ENCODE measurements at regions not wholly inside any gene's neighbourhood (a gene's known extent, or its start where the extent isn't known, plus 50 kb on each side); places are given as distances from the start of the nearest gene placed in this dataset.

GRCh38 chr6:163866192-163866591 lies 451.7 kb downstream of the QKI start:
- WGBS (ENCODE audit: insufficient coverage, low coverage, missing lambda C conversion rate) = 11% methylated on average over 9 of the region's 9 CpGs
- Histone ChIP-seq H3K4me3 (no peak overlapping the region), H3K4me2 (ENCODE audit: insufficient read depth, low read length) (peak overlapping the region; percentile 38; the same call in 1 of the 2 replicates), H3K27me3 (ENCODE audit: control insufficient read depth in 2 of 2, insufficient read depth in 2 of 2, low read length in 2 of 2) (peaks cover 8 to 46% of the 10 kb centered on the region in 2 experiments; a peak in 4 of 5 replicates), H3K4me1 (replicated peaks in 1 of 2; ENCODE audit: control insufficient read depth in 2 of 2, insufficient read depth in 2 of 2, low read length in 2 of 2) (peaks cover 10 to 11% of the 10 kb centered on the region in 2 experiments; a peak in 4 of 5 replicates), H3K9ac (ENCODE audit: insufficient read depth in 1 of 2, low read depth in 2 of 2, low read length in 2 of 2) (no peak overlapping the region), H3K9me1 (ENCODE audit: control insufficient read depth, insufficient read depth, low read length) (peaks cover 4% of the 10 kb centered on the region), H2AFZ (ENCODE audit: low read depth, low read length) (peak overlapping the region; percentile 41; the same call in 1 of the 2 replicates), H3K36me3 (ENCODE audit: control insufficient read depth, insufficient read depth, low read length) (no peaks in the 10 kb centered on the region), H3K79me2 (ENCODE audit: control insufficient read depth, insufficient read depth, low read length) (no peaks in the 10 kb centered on the region), H4K20me1 (replicated peaks; ENCODE audit: control insufficient read depth, insufficient read depth, low read length) (no peaks in the 10 kb centered on the region), H3K27ac (ENCODE audit: extremely low read depth, low read depth, low read length) (no peak overlapping the region; the same call in 2 of the 3 replicates), H3K9me3 (replicated peaks; ENCODE audit: control insufficient read depth, insufficient read depth, low read depth, low read length) (no peaks in the 10 kb centered on the region)
- FAIRE-seq (no peak), DNase-seq (ENCODE audit: extremely low read depth in 1 of 4, low spot score in 3 of 4) (peak in 2 of 4 experiments; percentile 16 to 33), ATAC-seq (peak; percentile 73)
- peak in 1 of 2 experiments; percentile 23; a peak in 1 of 4 replicates for TF ChIP-seq RAD21 (CRISPR knock-in tag; conservative IDR thresholded peaks at IDR 0.05 in 1 of 2, IDR thresholded peaks at IDR 0.05 in 1 of 2)
- peak; percentile 11 to 30 (median 22); a peak in 2 of 6 replicates for TF ChIP-seq CTCF (IDR thresholded peaks at IDR 0.05 in 2 of 3, conservative IDR thresholded peaks at IDR 0.05 in 1 of 3; ENCODE audit: insufficient read depth in 2 of 3, low read depth in 1 of 3, low read length in 3 of 3)
- no peak for TF ChIP-seq RNF2 (IDR thresholded peaks at IDR 0.05)
- intact Hi-C loops (cut with micrococcal nuclease) = no loop called here
- CTCF ChIA-PET (ENCODE audit: low intra/inter-chr PET ratio) = no interaction called here
- no TSS peak for BruUV-seq (replicated peaks)
- in situ Hi-C loops (cut with MboI) = no loop called here
- POLR2A ChIA-PET = no interaction called here

All from K562 (cell line).